ENCODE measurements at regions not wholly inside any gene's neighbourhood (a gene's known extent, or its start where the extent isn't known, plus 50 kb on each side); places are given as distances from the start of the nearest gene placed in this dataset.

DNA sequence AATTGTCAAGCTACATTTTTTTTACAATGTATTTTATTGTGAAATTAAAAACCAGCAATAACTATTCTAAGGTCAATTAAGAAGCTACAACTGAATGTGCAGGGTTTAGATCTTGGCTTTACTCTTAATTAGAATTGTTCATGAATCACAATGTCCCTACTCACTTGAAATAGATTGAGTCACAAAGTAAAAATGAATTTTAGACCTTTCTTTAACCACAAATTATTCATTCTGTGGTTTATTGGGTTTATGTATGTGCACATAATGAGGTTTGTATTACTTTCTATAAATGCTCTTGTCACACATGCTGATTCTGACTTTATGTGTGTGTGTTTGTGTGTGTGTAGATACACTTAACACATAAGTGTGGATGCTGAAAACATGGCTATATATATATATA lies 647.0 kb upstream of the AADAT start:
- TF ChIP-seq, protein P1, sequence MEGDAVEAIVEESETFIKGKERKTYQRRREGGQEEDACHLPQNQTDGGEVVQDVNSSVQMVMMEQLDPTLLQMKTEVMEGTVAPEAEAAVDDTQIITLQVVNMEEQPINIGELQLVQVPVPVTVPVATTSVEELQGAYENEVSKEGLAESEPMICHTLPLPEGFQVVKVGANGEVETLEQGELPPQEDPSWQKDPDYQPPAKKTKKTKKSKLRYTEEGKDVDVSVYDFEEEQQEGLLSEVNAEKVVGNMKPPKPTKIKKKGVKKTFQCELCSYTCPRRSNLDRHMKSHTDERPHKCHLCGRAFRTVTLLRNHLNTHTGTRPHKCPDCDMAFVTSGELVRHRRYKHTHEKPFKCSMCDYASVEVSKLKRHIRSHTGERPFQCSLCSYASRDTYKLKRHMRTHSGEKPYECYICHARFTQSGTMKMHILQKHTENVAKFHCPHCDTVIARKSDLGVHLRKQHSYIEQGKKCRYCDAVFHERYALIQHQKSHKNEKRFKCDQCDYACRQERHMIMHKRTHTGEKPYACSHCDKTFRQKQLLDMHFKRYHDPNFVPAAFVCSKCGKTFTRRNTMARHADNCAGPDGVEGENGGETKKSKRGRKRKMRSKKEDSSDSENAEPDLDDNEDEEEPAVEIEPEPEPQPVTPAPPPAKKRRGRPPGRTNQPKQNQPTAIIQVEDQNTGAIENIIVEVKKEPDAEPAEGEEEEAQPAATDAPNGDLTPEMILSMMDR (IDR thresholded peaks at IDR 0.05) = no peak
- TF ChIP-seq EP300 (IDR thresholded peaks at IDR 0.05) = no peak
- no peak for TF ChIP-seq POLR2A (IDR thresholded peaks at IDR 0.05)
- TF ChIP-seq POLR2AphosphoS5 (IDR thresholded peaks at IDR 0.05) = no peak

All from gastroesophageal sphincter (tissue), 3 donors.